H7 (cell line): ENCODE measurements at regions not wholly inside any gene's neighbourhood (a gene's known extent, or its start where the extent isn't known, plus 50 kb on each side); places are given as distances from the start of the nearest gene placed in this dataset.
"Not testable (repeated sequence)": the region's sequence is repeated elsewhere in the genome, so short reads cannot be mapped to it uniquely, and the experiment has no call there.

Source experiments
- DNase-seq: peaks from one replicate; pipeline ENCODE4 v3.0.0; 2012
- H3K27me3 ChIP-seq: 2 replicates; pipeline ENCODE4 v1.6.0; 2011; ENCODE audit warnings: mild to moderate bottlenecking, low read length; ENCODE audit not compliant: control insufficient read depth, insufficient read depth
- H3K36me3 ChIP-seq: replicated peaks from 2 replicates; pipeline ENCODE4 v1.5.1; 2011; ENCODE audit warnings: low read length; ENCODE audit not compliant: control insufficient read depth, insufficient read depth
- H3K4me3 ChIP-seq: 2 replicates; pipeline ENCODE4 v1.5.1; 2011; ENCODE audit warnings: low read depth, mild to moderate bottlenecking, control low read depth, low read length, moderate library complexity; ENCODE audit not compliant: insufficient read depth

DNA sequence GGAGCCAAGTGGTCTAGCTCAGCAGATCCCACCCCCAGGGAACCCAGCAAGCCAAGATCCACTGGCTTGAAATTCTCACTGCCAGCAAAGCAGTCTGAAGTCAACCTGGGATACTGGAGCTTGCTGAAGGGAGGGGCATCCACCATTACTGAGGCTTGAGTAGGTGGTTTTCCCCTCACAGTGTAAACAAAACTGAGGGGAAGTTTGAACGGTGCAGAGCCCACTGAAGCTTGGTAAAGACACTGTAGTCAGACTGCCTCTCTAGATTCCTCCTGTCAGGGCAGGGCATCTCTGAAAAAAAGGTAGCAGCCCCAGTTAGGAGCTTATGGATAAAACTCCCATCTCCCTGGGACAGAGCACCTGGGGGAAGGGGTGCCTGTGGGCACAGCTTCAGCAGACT is 819.5 kb upstream of the EPHA7 start:
- H3K4me3 ChIP-seq: no peak overlapping the region
- H3K36me3 ChIP-seq: no peaks in the 10 kb centered on the region
- DNase-seq: no peak
- no peaks in the 10 kb centered on the region for H3K27me3 ChIP-seq

DNA sequence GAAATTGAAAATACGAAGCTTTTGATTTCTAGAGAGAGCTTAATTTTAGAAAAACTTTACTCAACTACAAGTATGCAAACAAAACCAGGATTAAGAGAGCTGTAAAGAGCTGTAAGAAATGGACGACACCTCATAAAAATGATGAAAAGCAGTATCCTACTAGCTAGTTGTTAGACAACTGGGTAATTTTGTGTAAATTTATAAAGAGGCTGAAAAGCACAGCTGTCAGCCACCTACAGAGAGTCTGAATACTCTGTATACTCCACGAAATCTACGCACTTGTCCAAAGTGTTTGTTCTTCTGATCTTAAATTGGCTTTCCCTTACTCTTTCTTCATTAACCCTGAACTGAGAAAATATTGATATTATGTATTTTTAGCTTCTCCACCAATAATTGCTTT is 808.4 kb upstream of the EPHA7 start:
- H3K27me3 ChIP-seq: no peaks in the 10 kb centered on the region
- H3K4me3 ChIP-seq: no peak overlapping the region
- no peaks in the 10 kb centered on the region for H3K36me3 ChIP-seq
- DNase-seq: no peak

DNA sequence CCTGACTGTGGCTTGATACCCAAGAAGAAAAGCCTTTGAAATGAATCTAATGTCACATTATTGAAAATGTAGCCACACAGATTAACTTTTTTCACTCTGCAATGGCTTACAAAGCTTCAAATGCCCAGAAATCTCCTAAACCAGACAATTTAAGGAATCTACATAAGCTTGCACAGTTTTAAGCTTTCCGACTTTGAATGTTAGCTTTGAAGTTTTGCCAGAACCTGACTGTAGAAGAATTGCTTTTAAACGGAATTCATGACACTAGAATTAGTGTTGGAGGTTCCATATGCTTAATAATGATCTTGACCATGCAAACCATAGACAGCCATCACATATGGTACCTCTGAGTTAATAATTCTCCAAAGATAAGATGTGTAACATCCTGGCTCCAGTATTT is 798.5 kb upstream of the EPHA7 start:
- H3K36me3 ChIP-seq: no peaks in the 10 kb centered on the region
- no peaks in the 10 kb centered on the region for H3K27me3 ChIP-seq
- no peak for DNase-seq
- no peak overlapping the region for H3K4me3 ChIP-seq

DNA sequence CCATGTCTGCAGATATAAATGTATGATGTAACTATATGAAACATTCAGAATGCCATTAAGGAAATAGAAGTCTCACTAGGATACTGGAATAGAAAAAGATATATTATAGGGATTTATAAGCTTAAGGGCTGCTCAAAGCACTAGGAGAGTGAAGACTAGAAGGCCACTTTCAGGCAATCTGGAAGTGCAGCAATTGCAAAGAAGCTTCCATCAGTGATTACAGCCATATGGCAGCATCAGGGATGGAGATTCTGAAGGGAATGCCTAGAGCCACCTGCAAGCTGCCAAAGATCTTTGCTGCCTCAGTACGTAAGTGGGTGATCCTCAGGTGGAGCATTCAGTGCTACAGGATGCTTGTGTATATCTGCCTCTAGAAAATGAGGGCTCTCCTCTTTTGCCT is 796.2 kb upstream of the EPHA7 start:
- no peak for DNase-seq
- H3K27me3 ChIP-seq: no peaks in the 10 kb centered on the region
- no peak overlapping the region for H3K4me3 ChIP-seq
- no peaks in the 10 kb centered on the region for H3K36me3 ChIP-seq

DNA sequence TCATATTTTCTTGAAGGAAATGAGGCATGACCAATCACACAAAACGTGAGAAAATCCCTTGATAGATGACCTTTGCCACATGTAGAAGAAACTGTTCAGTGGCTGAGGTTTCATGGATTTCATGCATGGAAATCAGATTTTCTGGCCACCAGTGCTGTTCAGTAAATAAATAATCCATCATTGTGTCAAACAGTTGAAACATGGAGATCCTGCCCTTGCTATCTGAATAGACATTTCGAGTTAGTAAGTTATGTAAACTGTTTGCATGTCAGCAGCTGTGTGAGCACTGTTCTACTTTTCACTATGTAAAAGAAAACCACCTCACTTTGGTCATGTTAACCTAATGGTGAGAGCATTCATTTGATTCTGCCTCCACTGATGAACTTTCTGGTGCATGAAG is 793.9 kb upstream of the EPHA7 start:
- Histone ChIP-seq H3K27me3 (no peaks in the 10 kb centered on the region), H3K36me3 (no peaks in the 10 kb centered on the region), H3K4me3 (no peak overlapping the region)
- no peak for DNase-seq

DNA sequence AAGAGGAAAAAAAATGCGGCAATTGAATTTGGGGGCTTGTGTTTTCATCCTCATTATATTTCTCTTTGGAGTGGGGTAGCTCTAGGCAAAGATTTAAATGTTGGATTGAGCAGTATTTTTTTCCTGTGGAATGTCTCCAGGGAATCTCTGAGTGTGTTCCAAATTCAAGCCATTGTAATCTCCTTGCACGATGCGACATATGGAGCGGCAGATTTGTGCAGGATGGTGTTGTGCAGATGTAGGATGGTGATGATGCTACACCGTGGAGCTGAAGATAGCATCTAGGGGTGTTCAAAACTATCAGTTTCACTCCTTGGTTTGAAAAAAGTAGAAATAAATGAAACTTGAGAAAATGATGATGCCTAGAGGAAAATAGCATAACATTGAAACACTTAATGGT is 777.5 kb upstream of the EPHA7 start:
- DNase-seq: no peak
- no peak overlapping the region for H3K4me3 ChIP-seq
- no peaks in the 10 kb centered on the region for H3K36me3 ChIP-seq
- H3K27me3 ChIP-seq: no peaks in the 10 kb centered on the region

DNA sequence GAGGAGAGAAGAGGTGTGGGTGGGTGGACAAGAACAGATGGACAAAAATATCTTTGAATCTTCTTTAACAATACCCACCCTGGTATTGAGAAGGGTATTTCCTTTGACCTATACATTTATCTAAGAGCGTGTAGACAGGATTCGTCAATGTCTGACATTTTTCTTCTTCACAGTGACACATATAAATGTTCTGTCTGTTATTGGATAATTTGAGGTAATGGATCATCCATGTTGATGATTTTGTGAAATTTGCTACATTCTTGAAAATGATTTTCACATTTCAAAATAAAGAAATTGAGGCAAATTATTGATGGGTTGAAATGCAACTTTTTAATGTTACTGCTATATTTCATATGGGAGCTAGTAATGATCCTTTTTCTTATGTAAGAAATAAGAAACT is 770.7 kb upstream of the EPHA7 start:
- Histone ChIP-seq H3K36me3 (no peaks in the 10 kb centered on the region), H3K27me3 (no peaks in the 10 kb centered on the region), H3K4me3 (no peak overlapping the region)
- DNase-seq: no peak

DNA sequence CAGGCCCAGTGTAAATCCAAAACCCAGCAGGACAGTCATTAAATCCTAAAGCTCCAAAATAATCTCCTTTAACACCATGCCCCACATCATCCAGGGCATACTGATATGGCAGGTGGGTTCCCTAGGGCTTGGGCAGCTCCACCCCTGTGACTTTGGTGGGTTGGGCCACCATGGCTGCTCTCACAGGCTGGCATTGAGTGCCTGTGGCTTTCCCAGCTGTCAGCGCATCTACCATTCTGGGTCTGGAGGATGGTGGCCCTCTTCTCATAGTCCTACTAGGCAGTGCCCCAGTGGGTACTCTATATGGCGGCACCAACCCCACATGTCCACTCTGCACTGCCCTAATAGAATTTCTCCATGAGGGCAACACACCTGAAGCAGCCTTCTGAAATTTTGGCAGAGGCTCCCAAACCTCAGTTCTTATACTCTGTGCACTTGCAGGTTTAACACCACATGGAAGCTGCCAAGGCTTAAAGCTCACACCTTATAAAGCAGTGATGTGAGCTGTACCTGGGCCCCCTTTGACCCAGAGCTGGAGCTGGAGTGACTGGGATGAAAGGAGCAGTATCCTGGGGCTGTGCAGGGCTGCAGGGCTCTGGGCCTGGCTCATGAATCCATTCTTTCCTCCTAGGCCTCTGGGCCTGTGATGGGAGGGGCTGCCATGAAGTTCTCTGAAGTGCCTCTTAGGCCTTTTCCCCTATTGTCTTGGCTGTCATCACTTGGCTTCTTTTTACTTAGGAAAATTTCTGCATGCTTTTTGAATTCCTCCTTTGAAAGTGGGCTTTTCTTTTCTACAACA is 765.5 kb upstream of the EPHA7 start:
- Histone ChIP-seq H3K27me3 (no peaks in the 10 kb centered on the region), H3K4me3 (no peak overlapping the region), H3K36me3 (no peaks in the 10 kb centered on the region)
- no peak for DNase-seq

DNA sequence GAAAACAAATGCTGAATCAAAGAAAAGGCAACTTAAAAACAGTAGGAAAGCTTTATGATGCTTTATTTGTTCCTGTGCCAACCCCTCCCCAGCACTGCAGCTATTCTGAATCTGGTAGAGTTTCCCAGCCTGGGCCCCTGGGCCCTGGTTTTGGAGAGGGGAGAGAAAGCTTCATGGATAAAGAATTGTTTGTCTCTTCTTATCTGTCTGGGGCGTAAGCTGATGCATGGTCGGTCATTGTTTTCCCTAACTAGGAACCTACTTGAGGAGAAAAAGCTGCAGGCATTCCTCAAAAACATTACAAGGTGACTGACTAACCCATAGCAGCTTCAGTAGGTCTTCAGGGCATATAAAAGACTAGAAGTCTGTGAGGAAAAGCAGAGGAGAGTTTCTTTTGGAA is 758.1 kb upstream of the EPHA7 start:
- Histone ChIP-seq H3K36me3 (no peaks in the 10 kb centered on the region), H3K27me3 (no peaks in the 10 kb centered on the region), H3K4me3 (no peak overlapping the region)
- no peak for DNase-seq

DNA sequence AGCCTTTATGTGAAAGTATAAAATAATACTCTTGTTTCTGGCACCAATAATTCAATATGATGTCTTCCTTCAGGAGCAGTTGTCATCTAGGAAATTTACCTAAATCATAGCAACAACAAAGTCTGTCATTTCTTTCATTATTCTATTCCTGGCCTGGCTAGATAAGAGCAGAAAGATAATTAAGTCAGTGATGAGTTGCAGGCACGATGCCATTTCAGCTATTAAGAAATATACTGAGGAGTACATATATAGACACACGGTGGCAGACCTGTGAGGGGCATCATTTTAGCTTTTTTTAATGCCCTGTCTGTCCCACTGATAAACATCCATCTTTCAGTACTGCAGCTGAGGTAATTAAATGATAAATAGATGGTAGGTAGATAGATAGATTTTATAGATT is 756.1 kb upstream of the EPHA7 start:
- DNase-seq: no peak
- H3K4me3 ChIP-seq: no peak overlapping the region
- no peaks in the 10 kb centered on the region for H3K36me3 ChIP-seq
- no peaks in the 10 kb centered on the region for H3K27me3 ChIP-seq

DNA sequence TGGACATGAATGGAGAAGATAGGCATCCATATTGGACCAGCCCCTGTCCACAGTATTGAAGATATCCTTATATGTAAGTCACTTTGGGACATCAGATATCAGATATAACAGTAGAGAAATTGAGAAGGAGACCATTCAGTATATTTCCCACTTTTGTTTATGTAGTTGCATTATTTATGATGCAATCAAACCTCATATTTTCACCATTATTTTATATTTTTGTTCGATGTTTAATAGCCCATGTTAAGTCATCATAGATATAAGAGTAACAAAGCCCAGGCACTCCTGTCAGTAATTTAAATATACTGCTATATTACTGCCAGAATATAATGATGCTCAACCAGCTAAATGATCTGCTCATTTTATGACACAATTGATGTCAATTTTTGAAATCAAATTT is 744.5 kb upstream of the EPHA7 start:
- Histone ChIP-seq H3K36me3 (no peaks in the 10 kb centered on the region), H3K4me3 (no peak overlapping the region), H3K27me3 (no peaks in the 10 kb centered on the region)
- DNase-seq: no peak

DNA sequence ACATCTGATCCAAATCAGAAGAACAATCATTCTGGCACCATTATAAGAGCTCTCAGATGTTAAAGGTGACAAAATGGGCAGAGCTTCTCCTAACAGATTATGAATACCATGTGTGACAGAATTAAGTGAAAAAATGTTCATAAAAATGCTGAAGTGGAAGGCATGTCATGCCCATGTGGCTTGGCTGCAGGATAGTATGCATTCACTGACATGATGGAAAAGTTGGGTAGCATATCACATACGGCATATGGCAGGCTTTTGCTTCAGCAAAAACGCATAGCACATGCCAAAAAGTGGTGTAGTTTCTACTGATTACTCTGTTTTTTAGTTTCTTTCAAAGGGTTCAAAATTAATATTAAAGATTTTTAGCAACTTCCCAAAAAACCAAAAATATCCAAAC is 731.5 kb upstream of the EPHA7 start:
- no peaks in the 10 kb centered on the region for H3K27me3 ChIP-seq
- H3K36me3 ChIP-seq: no peaks in the 10 kb centered on the region
- DNase-seq: no peak
- no peak overlapping the region for H3K4me3 ChIP-seq

DNA sequence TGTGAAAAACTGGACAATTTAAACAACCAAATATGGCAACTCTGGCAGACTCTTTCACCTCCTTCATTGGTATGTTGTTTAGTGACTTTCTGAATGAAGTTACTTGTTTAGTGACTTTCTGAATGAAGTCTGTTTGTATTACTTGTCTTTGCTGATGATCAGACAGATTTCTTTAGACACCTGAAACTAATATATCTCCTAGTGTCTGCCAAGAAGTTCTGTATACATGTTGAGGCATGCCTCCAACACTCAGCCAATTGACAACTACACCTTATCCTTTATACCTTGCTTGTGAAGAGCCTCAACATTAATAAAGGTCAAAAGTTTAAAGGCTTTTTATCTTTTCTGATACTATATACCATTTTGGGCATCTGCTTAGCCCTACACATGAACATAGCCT is 725.4 kb upstream of the EPHA7 start:
- Histone ChIP-seq H3K4me3 (no peak overlapping the region), H3K36me3 (no peaks in the 10 kb centered on the region), H3K27me3 (no peaks in the 10 kb centered on the region)
- DNase-seq: no peak

DNA sequence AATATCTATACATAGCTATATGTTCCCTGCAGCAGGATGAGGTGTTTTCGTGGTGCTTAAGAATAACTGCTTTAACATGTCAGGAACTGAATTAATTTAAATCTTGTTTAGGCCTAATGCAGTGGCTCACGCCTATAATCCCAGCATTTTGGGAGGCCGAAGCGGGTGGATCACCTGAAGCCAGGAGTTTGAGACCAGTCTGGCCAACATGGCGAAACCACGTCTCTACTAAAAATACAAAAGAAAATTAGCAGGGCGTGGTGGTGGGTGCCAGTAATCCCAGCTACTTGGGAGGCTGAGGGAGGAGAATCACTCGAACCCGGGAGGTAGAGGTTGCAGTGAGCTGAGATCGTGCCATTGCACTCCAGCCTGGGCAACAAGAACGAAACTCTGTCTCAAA is 717.8 kb upstream of the EPHA7 start:
- not testable (repeated sequence) for H3K4me3 ChIP-seq, DNase-seq, H3K36me3 ChIP-seq, H3K27me3 ChIP-seq

DNA sequence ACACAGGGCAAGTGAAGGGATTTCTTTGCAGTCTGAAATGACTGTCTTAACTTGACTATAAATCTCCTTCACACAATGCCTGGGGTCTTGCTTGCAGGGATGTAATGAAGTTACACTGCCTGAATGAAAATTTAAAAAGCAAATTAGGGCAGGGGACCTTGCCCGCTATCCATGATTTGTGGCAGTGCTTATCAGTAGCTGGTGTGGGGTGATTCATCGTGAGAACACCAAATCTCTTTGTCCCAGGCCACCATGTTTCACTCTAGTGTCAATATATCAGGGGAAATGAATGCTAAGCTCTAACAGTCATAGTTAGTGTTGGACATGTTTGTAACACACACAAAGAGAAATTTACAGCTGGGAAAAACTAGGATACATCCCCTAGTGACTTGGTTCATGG is 713.7 kb upstream of the EPHA7 start:
- Histone ChIP-seq H3K27me3 (no peaks in the 10 kb centered on the region), H3K4me3 (no peak overlapping the region), H3K36me3 (no peaks in the 10 kb centered on the region)
- DNase-seq: no peak

DNA sequence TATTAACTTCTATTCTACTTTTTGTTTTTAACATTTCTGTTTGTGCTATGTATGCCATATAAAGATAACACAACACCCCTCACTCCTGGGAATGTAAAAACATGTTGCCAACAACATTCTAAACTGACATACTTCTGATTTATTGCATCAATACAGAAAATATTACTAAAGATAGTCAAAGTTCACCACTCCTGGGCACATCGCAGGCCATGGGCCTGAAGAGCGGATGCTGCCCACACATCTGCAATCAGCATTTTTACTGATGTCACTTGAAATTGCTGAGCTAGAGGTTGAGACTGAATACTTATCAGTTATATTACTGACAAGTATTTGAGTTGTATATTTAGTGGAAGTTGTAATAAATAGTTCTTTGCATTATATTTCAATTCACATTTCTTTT is 711.9 kb upstream of the EPHA7 start:
- no peak overlapping the region for H3K4me3 ChIP-seq
- H3K27me3 ChIP-seq: no peaks in the 10 kb centered on the region
- no peaks in the 10 kb centered on the region for H3K36me3 ChIP-seq

More for the DNA sequence above, 711.9 kb upstream of the EPHA7 start:
- no peak for DNase-seq
